Activated T-helper 17 cell treated with anti-CD3 and anti-CD28 coated beads, Interleukin-2, amount 50 U/mL, for 72 hours (primary cell): ENCODE measurements at regions not wholly inside any gene's neighbourhood (a gene's known extent, or its start where the extent isn't known, plus 50 kb on each side); places are given as distances from the start of the nearest gene placed in this dataset.

Source experiments
- ATAC-seq: fragments of 150-1000 bp; cut with Tn5 transposase; replicated peaks from 2 replicates; pipeline ENCODE4 v1.10.0; 2021; ENCODE audit warnings: mild to moderate bottlenecking, moderate library complexity
- H3K27ac Mint-ChIP-seq: one replicate; pipeline ENCODE4 v1.8.0; 2022; ENCODE audit warnings: mixed read lengths
- H3K27me3 Mint-ChIP-seq: one replicate; pipeline ENCODE4 v1.8.0; 2022; ENCODE audit warnings: mixed read lengths
- H3K36me3 Mint-ChIP-seq: one replicate; pipeline ENCODE4 v1.8.0; 2022; ENCODE audit warnings: low read depth, mild to moderate bottlenecking, mixed read lengths
- H3K4me1 Mint-ChIP-seq: one replicate; pipeline ENCODE4 v1.8.0; 2022; ENCODE audit warnings: mixed read lengths
- H3K4me3 Mint-ChIP-seq: one replicate; pipeline ENCODE4 v1.8.0; 2022; ENCODE audit warnings: mild to moderate bottlenecking, mixed read lengths
- H3K9me3 Mint-ChIP-seq: one replicate; pipeline ENCODE4 v1.8.0; 2022; ENCODE audit warnings: mixed read lengths

DNA sequence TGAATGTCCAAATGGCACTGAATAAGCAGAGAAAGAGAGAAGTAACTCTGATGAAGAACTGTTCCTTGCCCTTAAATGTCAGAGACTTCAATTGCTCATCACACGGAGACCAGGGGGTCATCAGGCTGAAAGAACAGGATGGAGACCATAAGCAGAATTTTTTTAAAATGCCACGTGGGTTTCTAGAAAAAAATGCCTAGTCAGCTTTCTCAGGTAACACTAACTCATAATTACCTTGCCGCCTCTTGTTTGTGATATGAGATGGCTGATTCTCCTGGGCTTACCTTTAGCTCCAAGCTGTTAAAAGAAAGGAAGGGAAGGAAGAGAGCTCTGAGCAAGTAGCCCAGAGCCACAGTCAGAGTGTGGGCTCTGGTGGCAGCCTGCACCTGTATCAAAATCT, 372.0 kb downstream of the GPAM start:
- H3K4me1 Mint-ChIP-seq: no peaks in the 10 kb centered on the region
- ATAC-seq: no peak
- no peaks in the 10 kb centered on the region for H3K36me3 Mint-ChIP-seq
- H3K27me3 Mint-ChIP-seq: peaks cover 13% of the 10 kb centered on the region
- no peak overlapping the region for H3K27ac Mint-ChIP-seq
- peaks cover 3% of the 10 kb centered on the region for H3K9me3 Mint-ChIP-seq
- no peak overlapping the region for H3K4me3 Mint-ChIP-seq

- H3K9me3 Mint-ChIP-seq: peaks cover 3% of the 10 kb centered on the region
These were observed 363.1 kb downstream of the GPAM start for GRCh38 chr10:111820471-111820870.

GRCh38 chr10:111821871-111822270, 361.7 kb downstream of the GPAM start:
- Mint-ChIP-seq H3K4me1 (no peaks in the 10 kb centered on the region), H3K27ac (no peak overlapping the region), H3K4me3 (no peak overlapping the region), H3K9me3 (peaks cover 3% of the 10 kb centered on the region), H3K27me3 (no peaks in the 10 kb centered on the region), H3K36me3 (no peaks in the 10 kb centered on the region)
- ATAC-seq: no peak

More at GRCh38 chr10:111820471-111820870, 363.1 kb downstream of the GPAM start:
- H3K27ac Mint-ChIP-seq: no peak overlapping the region
- H3K27me3 Mint-ChIP-seq: no peaks in the 10 kb centered on the region
- no peak for ATAC-seq
- H3K4me1 Mint-ChIP-seq: no peaks in the 10 kb centered on the region
- no peaks in the 10 kb centered on the region for H3K36me3 Mint-ChIP-seq
- H3K4me3 Mint-ChIP-seq: no peak overlapping the region

GRCh38 chr10:111822661-111823060, 360.9 kb downstream of the GPAM start:
- Mint-ChIP-seq H3K36me3 (no peaks in the 10 kb centered on the region), H3K9me3 (peaks cover 3% of the 10 kb centered on the region), H3K4me3 (no peak overlapping the region), H3K27me3 (no peaks in the 10 kb centered on the region), H3K4me1 (no peaks in the 10 kb centered on the region), H3K27ac (no peak overlapping the region)
- ATAC-seq: no peak

- Mint-ChIP-seq H3K4me1 (no peaks in the 10 kb centered on the region), H3K9me3 (peaks cover 3% of the 10 kb centered on the region), H3K27me3 (no peaks in the 10 kb centered on the region), H3K27ac (no peak overlapping the region), H3K36me3 (no peaks in the 10 kb centered on the region), H3K4me3 (no peak overlapping the region)
- no peak for ATAC-seq
These were observed 359.4 kb downstream of the GPAM start for GRCh38 chr10:111824128-111824527.

DNA sequence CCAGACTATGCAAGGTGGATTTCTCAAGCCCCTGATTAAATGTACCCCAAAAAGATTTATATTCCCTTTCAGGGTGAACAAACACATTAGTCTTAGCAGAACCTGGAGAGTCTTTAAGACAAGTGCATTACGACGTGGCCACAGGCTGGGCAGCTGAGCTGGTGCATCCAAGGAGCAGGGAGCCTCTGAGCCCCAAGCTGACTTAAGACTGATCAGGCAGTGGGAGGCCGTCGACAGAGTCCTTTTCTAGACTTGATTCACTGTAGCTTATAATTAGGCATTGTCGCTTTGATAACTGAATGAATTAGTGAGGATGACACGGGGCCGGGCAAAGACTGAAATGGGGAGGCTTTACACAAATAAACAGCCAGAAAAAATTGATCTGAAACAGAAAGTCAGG, 353.2 kb downstream of the GPAM start:
- Mint-ChIP-seq H3K4me1 (no peaks in the 10 kb centered on the region), H3K9me3 (no peaks in the 10 kb centered on the region), H3K27ac (no peak overlapping the region), H3K36me3 (no peaks in the 10 kb centered on the region), H3K4me3 (no peak overlapping the region), H3K27me3 (no peaks in the 10 kb centered on the region)
- ATAC-seq: no peak

DNA sequence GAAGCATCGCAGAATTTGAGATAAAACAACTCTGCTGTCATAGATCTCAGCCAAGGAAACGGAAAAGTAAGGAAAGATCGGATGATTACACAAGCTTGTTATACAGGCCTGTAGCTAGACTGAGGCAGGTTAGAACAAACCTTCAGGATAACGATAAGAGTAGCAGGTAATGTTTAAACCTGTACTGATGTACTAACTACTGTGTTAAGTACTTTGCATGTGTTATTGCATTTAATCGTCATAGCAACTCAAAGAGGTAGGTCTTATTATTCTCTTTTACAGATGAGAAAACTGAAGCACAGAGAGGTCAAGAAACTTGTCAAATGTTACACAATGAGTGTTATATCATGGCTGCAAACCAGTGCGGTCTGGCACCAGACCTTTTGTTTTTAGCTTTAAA, 352.5 kb downstream of the GPAM start:
- ATAC-seq: no peak
- H3K4me1 Mint-ChIP-seq: no peaks in the 10 kb centered on the region

GRCh38 chr10:111833251-111833650, 350.3 kb downstream of the GPAM start:
- Mint-ChIP-seq H3K4me1 (no peaks in the 10 kb centered on the region), H3K9me3 (no peaks in the 10 kb centered on the region), H3K27ac (no peak overlapping the region), H3K27me3 (no peaks in the 10 kb centered on the region), H3K4me3 (no peak overlapping the region), H3K36me3 (no peaks in the 10 kb centered on the region)
- ATAC-seq: no peak

More for the DNA sequence above, 352.5 kb downstream of the GPAM start:
- H3K27me3 Mint-ChIP-seq: no peaks in the 10 kb centered on the region
- no peaks in the 10 kb centered on the region for H3K36me3 Mint-ChIP-seq
- no peak overlapping the region for H3K4me3 Mint-ChIP-seq
- no peaks in the 10 kb centered on the region for H3K9me3 Mint-ChIP-seq
- no peak overlapping the region for H3K27ac Mint-ChIP-seq

- Mint-ChIP-seq H3K27ac (no peak overlapping the region), H3K36me3 (no peaks in the 10 kb centered on the region), H3K9me3 (no peaks in the 10 kb centered on the region), H3K4me1 (no peaks in the 10 kb centered on the region), H3K4me3 (no peak overlapping the region), H3K27me3 (no peaks in the 10 kb centered on the region)
- no peak for ATAC-seq
These were observed 348.0 kb downstream of the GPAM start for GRCh38 chr10:111835574-111835973.

DNA sequence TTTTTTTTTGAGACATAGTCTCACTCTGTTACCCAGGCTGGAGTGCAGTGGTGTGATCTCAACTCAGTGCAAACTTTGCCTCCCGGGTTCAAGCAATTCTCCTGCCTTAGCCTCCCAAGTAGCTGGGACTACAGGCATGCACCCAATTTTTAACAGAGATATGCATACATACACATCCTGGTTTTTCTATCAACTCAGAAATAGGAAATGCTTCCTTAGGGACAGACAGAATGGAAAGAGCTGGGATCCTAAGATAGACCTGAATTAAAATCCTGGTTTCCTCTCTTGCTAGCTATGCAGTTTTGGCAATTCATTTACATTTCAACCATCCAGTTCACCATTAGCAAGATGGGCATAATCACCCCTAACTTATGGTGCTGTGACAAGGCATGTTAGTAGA, 347.5 kb downstream of the GPAM start:
- H3K36me3 Mint-ChIP-seq: no peaks in the 10 kb centered on the region
- H3K27ac Mint-ChIP-seq: no peak overlapping the region
- H3K4me1 Mint-ChIP-seq: no peaks in the 10 kb centered on the region
- ATAC-seq: no peak
- no peaks in the 10 kb centered on the region for H3K9me3 Mint-ChIP-seq
- no peaks in the 10 kb centered on the region for H3K27me3 Mint-ChIP-seq
- H3K4me3 Mint-ChIP-seq: no peak overlapping the region

DNA sequence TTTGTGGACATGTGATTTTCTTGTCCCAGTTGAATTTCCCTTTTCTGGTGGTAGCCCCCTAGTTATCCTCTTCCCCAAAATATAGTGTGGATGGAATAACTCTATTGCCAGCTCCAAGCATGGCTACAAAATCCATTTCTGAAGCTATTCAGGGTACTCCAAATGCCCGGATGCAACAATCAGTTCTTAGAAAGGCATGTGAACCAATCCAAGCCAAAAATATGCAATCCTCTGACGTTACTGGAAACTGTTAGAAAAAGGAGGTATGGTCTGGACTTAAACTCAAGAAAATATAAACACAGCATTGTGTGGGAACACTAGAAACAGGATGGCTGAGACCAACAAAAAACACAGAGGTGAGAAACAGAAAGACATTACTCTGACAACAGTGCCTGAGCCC, 347.0 kb downstream of the GPAM start:
- Mint-ChIP-seq H3K4me1 (no peaks in the 10 kb centered on the region), H3K4me3 (no peak overlapping the region), H3K36me3 (no peaks in the 10 kb centered on the region), H3K27me3 (no peaks in the 10 kb centered on the region), H3K27ac (no peak overlapping the region), H3K9me3 (no peaks in the 10 kb centered on the region)
- no peak for ATAC-seq

- Mint-ChIP-seq H3K9me3 (no peaks in the 10 kb centered on the region), H3K4me3 (no peak overlapping the region), H3K4me1 (no peaks in the 10 kb centered on the region), H3K27me3 (no peaks in the 10 kb centered on the region), H3K27ac (no peak overlapping the region), H3K36me3 (no peaks in the 10 kb centered on the region)
- ATAC-seq: no peak
These were observed 346.5 kb downstream of the GPAM start for GRCh38 chr10:111837086-111837485.

- Mint-ChIP-seq H3K27ac (no peak overlapping the region), H3K9me3 (no peaks in the 10 kb centered on the region), H3K4me1 (no peaks in the 10 kb centered on the region), H3K36me3 (no peaks in the 10 kb centered on the region), H3K4me3 (no peak overlapping the region), H3K27me3 (no peaks in the 10 kb centered on the region)
- ATAC-seq: no peak
These were observed 345.6 kb downstream of the GPAM start for GRCh38 chr10:111837985-111838384.

- Mint-ChIP-seq H3K4me1 (no peaks in the 10 kb centered on the region), H3K4me3 (no peak overlapping the region), H3K36me3 (no peaks in the 10 kb centered on the region), H3K9me3 (no peaks in the 10 kb centered on the region), H3K27ac (no peak overlapping the region), H3K27me3 (no peaks in the 10 kb centered on the region)
- no peak for ATAC-seq
These were observed 343.0 kb downstream of the GPAM start for GRCh38 chr10:111840546-111840945.

DNA sequence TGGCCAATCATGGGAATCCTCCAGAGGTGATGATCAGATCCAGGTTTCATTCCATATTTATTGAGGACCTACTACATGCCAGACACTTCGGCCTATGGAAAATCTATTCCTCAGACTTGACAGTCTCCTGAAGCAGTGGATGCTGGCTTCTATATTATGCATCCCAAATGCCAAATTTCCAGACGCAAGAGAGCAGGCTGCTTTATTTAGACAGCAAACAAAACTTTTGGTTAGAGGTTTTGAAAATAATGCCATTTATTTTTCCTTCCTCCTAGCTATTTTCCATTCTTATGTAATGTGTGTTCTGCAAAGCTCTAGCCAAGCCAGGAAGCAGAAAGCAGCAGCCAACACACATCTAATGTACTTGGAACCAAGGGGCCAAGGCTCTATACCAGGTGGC, 330.8 kb downstream of the GPAM start:
- Mint-ChIP-seq H3K36me3 (no peaks in the 10 kb centered on the region), H3K27me3 (no peaks in the 10 kb centered on the region), H3K4me1 (no peaks in the 10 kb centered on the region), H3K9me3 (peaks cover 2% of the 10 kb centered on the region), H3K27ac (no peak overlapping the region), H3K4me3 (no peak overlapping the region)
- ATAC-seq: no peak

- no peaks in the 10 kb centered on the region for H3K9me3 Mint-ChIP-seq
These were observed 326.9 kb downstream of the GPAM start for GRCh38 chr10:111856631-111857030.

More at GRCh38 chr10:111856631-111857030, 326.9 kb downstream of the GPAM start:
- no peak overlapping the region for H3K27ac Mint-ChIP-seq
- no peaks in the 10 kb centered on the region for H3K36me3 Mint-ChIP-seq
- peaks cover 3% of the 10 kb centered on the region for H3K27me3 Mint-ChIP-seq
- H3K4me3 Mint-ChIP-seq: no peak overlapping the region
- H3K4me1 Mint-ChIP-seq: no peaks in the 10 kb centered on the region
- ATAC-seq: no peak
